K562 (cell line): ENCODE measurements at regions not wholly inside any gene's neighbourhood (a gene's known extent, or its start where the extent isn't known, plus 50 kb on each side); places are given as distances from the start of the nearest gene placed in this dataset.
A peak's percentile ranks its signal among the peaks of the same experiment; 100 is the strongest.

Source experiments
- ASH1L ChIP-seq: fragments of 450-650 bp; IDR thresholded peaks from 2 replicates; pipeline ENCODE4 v1.6.1; 2018; ENCODE audit warnings: borderline replicate concordance, mild to moderate bottlenecking, low read depth; ENCODE audit not compliant: partially characterized antibody
- BMI1 ChIP-seq: fragments of 150-350 bp; IDR thresholded peaks from 2 replicates; pipeline ENCODE4 v1.6.1; 2014; ENCODE audit warnings: low read length
- CREM ChIP-seq: IDR thresholded peaks from 2 replicates; pipeline ENCODE4 v1.6.1; 2014; ENCODE audit warnings: antibody characterized with exemption, low read depth
- DNMT1 ChIP-seq: fragments of 450-650 bp; IDR thresholded peaks from 2 replicates; pipeline ENCODE4 v1.6.1; 2016; ENCODE audit warnings: antibody characterized with exemption, mild to moderate bottlenecking
- ELK3 ChIP-seq: fragments of 450-650 bp; formaldehyde crosslinking; IDR thresholded peaks from 2 replicates; pipeline ENCODE4 v1.4.0; 2020; ENCODE audit warnings: mild to moderate bottlenecking
- ESRRA ChIP-seq: fragments of 450-650 bp; IDR thresholded peaks from 2 replicates; pipeline ENCODE4 v1.6.1; 2014; ENCODE audit warnings: low read depth, mild to moderate bottlenecking, moderate library complexity, borderline replicate concordance
- HNRNPK ChIP-seq: fragments of 200-400 bp; formaldehyde crosslinking; IDR thresholded peaks from one replicate; pipeline ENCODE4 v1.6.1; 2018; ENCODE audit warnings: mild to moderate bottlenecking, low read depth, low read length; ENCODE audit not compliant: poor library complexity, severe bottlenecking
- KAT8 ChIP-seq: fragments of 450-650 bp; IDR thresholded peaks from 2 replicates; pipeline ENCODE4 v1.6.1; 2016; ENCODE audit warnings: low read depth, mild to moderate bottlenecking
- MAFF ChIP-seq: IDR thresholded peaks from 2 replicates; pipeline ENCODE4 v1.6.1; 2012; ENCODE audit warnings: low read length, improper control_type of control experiment
- MAFG ChIP-seq: fragments of 450-650 bp; conservative IDR thresholded peaks from 2 replicates; pipeline ENCODE4 v1.6.1; 2016; ENCODE audit warnings: missing genetic modification characterization, missing compliant biosample characterization
- PHF8 ChIP-seq: fragments of 200-600 bp; sonication (generic); IDR thresholded peaks from 2 replicates; pipeline ENCODE4 v1.6.1; 2012; ENCODE audit warnings: mixed run types, mild to moderate bottlenecking, inconsistent platforms, low read length, moderate library complexity, borderline replicate concordance
- SMAD1 ChIP-seq: fragments of 150-350 bp; IDR thresholded peaks from 2 replicates; pipeline ENCODE4 v1.6.1; 2014; ENCODE audit warnings: low read length, low read depth; ENCODE audit not compliant: partially characterized antibody
- TSC22D4 ChIP-seq: fragments of 450-650 bp; IDR thresholded peaks from 2 replicates; pipeline ENCODE4 v1.6.1; 2016; ENCODE audit warnings: missing genetic modification characterization, missing biosample characterization, control low read depth
- ZNF12 ChIP-seq: sonication (generic); formaldehyde crosslinking; IDR thresholded peaks from 2 replicates; pipeline ENCODE4 v1.4.0; 2020; ENCODE audit warnings: mild to moderate bottlenecking, missing genetic modification reagents
- ZNF707 ChIP-seq: fragments of 250-450 bp; sonication (Bioruptor Pico); conservative IDR thresholded peaks from 2 replicates; pipeline ENCODE4 v1.8.0; 2022; ENCODE audit warnings: inconsistent platforms, mild to moderate bottlenecking, moderate library complexity
- TF ChIP-seq, protein P1 (sequence below), 2 experiments: IDR thresholded peaks in 1 of 2; conservative IDR thresholded peaks in 1 of 2; 2 replicates each; pipeline ENCODE4 v1.6.1; 2016; ENCODE audit warnings: low read depth in 2 of 2, mild to moderate bottlenecking in 1 of 2, missing compliant biosample characterization in 1 of 2, missing genetic modification characterization in 1 of 2, moderate library complexity in 1 of 2
- TF ChIP-seq, protein P2 (sequence below): sonication (generic); formaldehyde crosslinking; IDR thresholded peaks from 2 replicates; pipeline ENCODE4 v1.4.0; 2020; ENCODE audit warnings: mild to moderate bottlenecking, missing genetic modification reagents
- TF ChIP-seq, protein P3 (sequence below): fragments of 450-650 bp; IDR thresholded peaks from 2 replicates; pipeline ENCODE4 v1.6.1; 2017; ENCODE audit warnings: antibody characterized with exemption, mild to moderate bottlenecking

- TF ChIP-seq PHF8, result peak; percentile 73; the same call in 1 of the 2 replicates
- TF ChIP-seq ELK3 (CRISPR knock-in tag), result no peak
- no peak for TF ChIP-seq MAFF
- TF ChIP-seq, protein P1, sequence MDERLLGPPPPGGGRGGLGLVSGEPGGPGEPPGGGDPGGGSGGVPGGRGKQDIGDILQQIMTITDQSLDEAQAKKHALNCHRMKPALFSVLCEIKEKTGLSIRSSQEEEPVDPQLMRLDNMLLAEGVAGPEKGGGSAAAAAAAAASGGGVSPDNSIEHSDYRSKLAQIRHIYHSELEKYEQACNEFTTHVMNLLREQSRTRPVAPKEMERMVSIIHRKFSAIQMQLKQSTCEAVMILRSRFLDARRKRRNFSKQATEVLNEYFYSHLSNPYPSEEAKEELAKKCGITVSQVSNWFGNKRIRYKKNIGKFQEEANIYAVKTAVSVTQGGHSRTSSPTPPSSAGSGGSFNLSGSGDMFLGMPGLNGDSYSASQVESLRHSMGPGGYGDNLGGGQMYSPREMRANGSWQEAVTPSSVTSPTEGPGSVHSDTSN (CRISPR knock-in tag; IDR thresholded peaks at IDR 0.05; ENCODE audit: low read depth), result no peak; the same call in 1 of the 2 replicates
- TF ChIP-seq, protein P1 (tag; conservative IDR thresholded peaks at IDR 0.05; ENCODE audit: low read depth), result peak; percentile 93
- TF ChIP-seq MAFG (tag), result no peak
- TF ChIP-seq HNRNPK, result no peak
- TF ChIP-seq ZNF707 (CRISPR knock-in tag), result no peak
- peak; percentile 98 for TF ChIP-seq ESRRA
- no peak for TF ChIP-seq KAT8
- TF ChIP-seq ZNF12 (CRISPR knock-in tag), result no peak
- TF ChIP-seq, protein P2, sequence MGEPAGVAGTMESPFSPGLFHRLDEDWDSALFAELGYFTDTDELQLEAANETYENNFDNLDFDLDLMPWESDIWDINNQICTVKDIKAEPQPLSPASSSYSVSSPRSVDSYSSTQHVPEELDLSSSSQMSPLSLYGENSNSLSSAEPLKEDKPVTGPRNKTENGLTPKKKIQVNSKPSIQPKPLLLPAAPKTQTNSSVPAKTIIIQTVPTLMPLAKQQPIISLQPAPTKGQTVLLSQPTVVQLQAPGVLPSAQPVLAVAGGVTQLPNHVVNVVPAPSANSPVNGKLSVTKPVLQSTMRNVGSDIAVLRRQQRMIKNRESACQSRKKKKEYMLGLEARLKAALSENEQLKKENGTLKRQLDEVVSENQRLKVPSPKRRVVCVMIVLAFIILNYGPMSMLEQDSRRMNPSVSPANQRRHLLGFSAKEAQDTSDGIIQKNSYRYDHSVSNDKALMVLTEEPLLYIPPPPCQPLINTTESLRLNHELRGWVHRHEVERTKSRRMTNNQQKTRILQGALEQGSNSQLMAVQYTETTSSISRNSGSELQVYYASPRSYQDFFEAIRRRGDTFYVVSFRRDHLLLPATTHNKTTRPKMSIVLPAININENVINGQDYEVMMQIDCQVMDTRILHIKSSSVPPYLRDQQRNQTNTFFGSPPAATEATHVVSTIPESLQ (CRISPR knock-in tag), result peak; percentile 6; the same call in 1 of the 2 replicates
- peak; percentile 84 for TF ChIP-seq ASH1L
- TF ChIP-seq TSC22D4 (tag), result no peak
- TF ChIP-seq, protein P3, sequence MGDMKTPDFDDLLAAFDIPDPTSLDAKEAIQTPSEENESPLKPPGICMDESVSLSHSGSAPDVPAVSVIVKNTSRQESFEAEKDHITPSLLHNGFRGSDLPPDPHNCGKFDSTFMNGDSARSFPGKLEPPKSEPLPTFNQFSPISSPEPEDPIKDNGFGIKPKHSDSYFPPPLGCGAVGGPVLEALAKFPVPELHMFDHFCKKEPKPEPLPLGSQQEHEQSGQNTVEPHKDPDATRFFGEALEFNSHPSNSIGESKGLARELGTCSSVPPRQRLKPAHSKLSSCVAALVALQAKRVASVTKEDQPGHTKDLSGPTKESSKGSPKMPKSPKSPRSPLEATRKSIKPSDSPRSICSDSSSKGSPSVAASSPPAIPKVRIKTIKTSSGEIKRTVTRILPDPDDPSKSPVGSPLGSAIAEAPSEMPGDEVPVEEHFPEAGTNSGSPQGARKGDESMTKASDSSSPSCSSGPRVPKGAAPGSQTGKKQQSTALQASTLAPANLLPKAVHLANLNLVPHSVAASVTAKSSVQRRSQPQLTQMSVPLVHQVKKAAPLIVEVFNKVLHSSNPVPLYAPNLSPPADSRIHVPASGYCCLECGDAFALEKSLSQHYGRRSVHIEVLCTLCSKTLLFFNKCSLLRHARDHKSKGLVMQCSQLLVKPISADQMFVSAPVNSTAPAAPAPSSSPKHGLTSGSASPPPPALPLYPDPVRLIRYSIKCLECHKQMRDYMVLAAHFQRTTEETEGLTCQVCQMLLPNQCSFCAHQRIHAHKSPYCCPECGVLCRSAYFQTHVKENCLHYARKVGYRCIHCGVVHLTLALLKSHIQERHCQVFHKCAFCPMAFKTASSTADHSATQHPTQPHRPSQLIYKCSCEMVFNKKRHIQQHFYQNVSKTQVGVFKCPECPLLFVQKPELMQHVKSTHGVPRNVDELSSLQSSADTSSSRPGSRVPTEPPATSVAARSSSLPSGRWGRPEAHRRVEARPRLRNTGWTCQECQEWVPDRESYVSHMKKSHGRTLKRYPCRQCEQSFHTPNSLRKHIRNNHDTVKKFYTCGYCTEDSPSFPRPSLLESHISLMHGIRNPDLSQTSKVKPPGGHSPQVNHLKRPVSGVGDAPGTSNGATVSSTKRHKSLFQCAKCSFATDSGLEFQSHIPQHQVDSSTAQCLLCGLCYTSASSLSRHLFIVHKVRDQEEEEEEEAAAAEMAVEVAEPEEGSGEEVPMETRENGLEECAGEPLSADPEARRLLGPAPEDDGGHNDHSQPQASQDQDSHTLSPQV, result peak; percentile 43
- no peak for TF ChIP-seq DNMT1
- TF ChIP-seq SMAD1, result no peak
- TF ChIP-seq BMI1, result no peak
- peak; percentile 97 for TF ChIP-seq CREM
These were observed 82.1 kb downstream of the PTPDC1 start (continued) for GRCh38 chr9:94166236-94166975.
